Parathyroid adenoma (tissue), 2 donors: ENCODE measurements at regions not wholly inside any gene's neighbourhood (a gene's known extent, or its start where the extent isn't known, plus 50 kb on each side); places are given as distances from the start of the nearest gene placed in this dataset.

Experiments used
- H2AFZ ChIP-seq: fragments of 300-600 bp; sonication (generic); one replicate; pipeline ENCODE4 v1.7.0; 2017; ENCODE audit warnings: antibody characterized with exemption, mild to moderate bottlenecking
- H3K27ac ChIP-seq: fragments of 300-600 bp; sonication (generic); one replicate; pipeline ENCODE4 v1.7.0; 2017
- H3K27me3 ChIP-seq: fragments of 300-600 bp; sonication (generic); one replicate; pipeline ENCODE4 v1.7.0; 2017; ENCODE audit warnings: low read length; ENCODE audit not compliant: control insufficient read depth, insufficient read depth
- H3K36me3 ChIP-seq: fragments of 300-600 bp; sonication (generic); one replicate; pipeline ENCODE4 v1.7.0; 2017; ENCODE audit warnings: low read length; ENCODE audit not compliant: control insufficient read depth, insufficient read depth
- H3K4me1 ChIP-seq: fragments of 300-600 bp; sonication (generic); one replicate; pipeline ENCODE4 v1.7.0; 2017; ENCODE audit warnings: control low read depth
- H3K4me2 ChIP-seq: fragments of 300-600 bp; sonication (generic); one replicate; pipeline ENCODE4 v1.7.0; 2017; ENCODE audit warnings: low read length
- H3K4me3 ChIP-seq: fragments of 300-600 bp; sonication (generic); one replicate; pipeline ENCODE4 v1.7.0; 2017; ENCODE audit warnings: low read depth, low read length
- H3K79me2 ChIP-seq: fragments of 300-600 bp; sonication (generic); one replicate; pipeline ENCODE4 v1.7.0; 2017; ENCODE audit warnings: control low read depth
- H3K9ac ChIP-seq: fragments of 300-600 bp; sonication (generic); one replicate; pipeline ENCODE4 v1.7.0; 2017; ENCODE audit warnings: mild to moderate bottlenecking
- H3K9me3 ChIP-seq: fragments of 300-600 bp; sonication (generic); one replicate; pipeline ENCODE4 v1.7.0; 2017; ENCODE audit warnings: low read length; ENCODE audit not compliant: control insufficient read depth
- TF ChIP-seq, protein P1 (sequence below): fragments of 300-600 bp; sonication (generic); IDR thresholded peaks from one replicate; pipeline ENCODE4 v1.7.0; 2017; ENCODE audit warnings: antibody characterized with exemption, mild to moderate bottlenecking
- donor health status: primary hyperparathyroidism.

DNA sequence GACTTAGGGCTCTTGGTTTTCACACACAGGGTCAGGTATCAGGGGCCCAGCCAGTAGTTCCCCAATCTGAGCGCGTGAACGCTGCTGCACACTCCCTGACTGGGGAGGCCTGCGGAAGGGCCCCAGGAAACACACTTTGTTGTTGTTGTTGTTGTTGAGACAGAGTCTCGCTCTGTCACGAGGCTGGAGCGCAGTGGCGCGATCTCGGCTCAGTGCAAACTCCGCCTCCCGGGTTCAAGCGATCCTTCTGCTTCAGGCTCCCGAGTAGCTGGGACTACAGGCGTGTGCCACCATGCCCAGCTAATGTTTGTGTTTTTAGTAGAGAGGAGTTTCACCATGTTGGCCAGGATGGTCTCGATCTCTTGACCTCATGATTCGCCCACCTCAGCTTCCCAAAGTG lies 190.4 kb upstream of the GPR12 start:
- no peak overlapping the region for H3K4me2 ChIP-seq
- H2AFZ ChIP-seq = no peak overlapping the region
- no peaks in the 10 kb centered on the region for H3K79me2 ChIP-seq
- H3K27ac ChIP-seq = no peak overlapping the region
- no peak overlapping the region for H3K9ac ChIP-seq
- no peaks in the 10 kb centered on the region for H3K4me1 ChIP-seq
- no peaks in the 10 kb centered on the region for H3K27me3 ChIP-seq
- no peaks in the 10 kb centered on the region for H3K9me3 ChIP-seq
- no peaks in the 10 kb centered on the region for H3K36me3 ChIP-seq
- TF ChIP-seq, protein P1, sequence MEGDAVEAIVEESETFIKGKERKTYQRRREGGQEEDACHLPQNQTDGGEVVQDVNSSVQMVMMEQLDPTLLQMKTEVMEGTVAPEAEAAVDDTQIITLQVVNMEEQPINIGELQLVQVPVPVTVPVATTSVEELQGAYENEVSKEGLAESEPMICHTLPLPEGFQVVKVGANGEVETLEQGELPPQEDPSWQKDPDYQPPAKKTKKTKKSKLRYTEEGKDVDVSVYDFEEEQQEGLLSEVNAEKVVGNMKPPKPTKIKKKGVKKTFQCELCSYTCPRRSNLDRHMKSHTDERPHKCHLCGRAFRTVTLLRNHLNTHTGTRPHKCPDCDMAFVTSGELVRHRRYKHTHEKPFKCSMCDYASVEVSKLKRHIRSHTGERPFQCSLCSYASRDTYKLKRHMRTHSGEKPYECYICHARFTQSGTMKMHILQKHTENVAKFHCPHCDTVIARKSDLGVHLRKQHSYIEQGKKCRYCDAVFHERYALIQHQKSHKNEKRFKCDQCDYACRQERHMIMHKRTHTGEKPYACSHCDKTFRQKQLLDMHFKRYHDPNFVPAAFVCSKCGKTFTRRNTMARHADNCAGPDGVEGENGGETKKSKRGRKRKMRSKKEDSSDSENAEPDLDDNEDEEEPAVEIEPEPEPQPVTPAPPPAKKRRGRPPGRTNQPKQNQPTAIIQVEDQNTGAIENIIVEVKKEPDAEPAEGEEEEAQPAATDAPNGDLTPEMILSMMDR = no peak
- no peak overlapping the region for H3K4me3 ChIP-seq

GRCh38 chr13:26950546-26950945 lies 190.0 kb upstream of the GPR12 start:
- Histone ChIP-seq H2AFZ (no peak overlapping the region), H3K27me3 (no peaks in the 10 kb centered on the region), H3K4me2 (no peak overlapping the region), H3K79me2 (no peaks in the 10 kb centered on the region), H3K36me3 (no peaks in the 10 kb centered on the region), H3K9ac (no peak overlapping the region), H3K4me1 (no peaks in the 10 kb centered on the region), H3K27ac (no peak overlapping the region), H3K9me3 (no peaks in the 10 kb centered on the region), H3K4me3 (no peak overlapping the region)
- TF ChIP-seq, protein P1 = no peak

GRCh38 chr13:26949701-26950502 lies 189.3 kb upstream of the GPR12 start:
- no peaks in the 10 kb centered on the region for H3K27me3 ChIP-seq
- no peaks in the 10 kb centered on the region for H3K4me1 ChIP-seq
- H3K27ac ChIP-seq = no peak overlapping the region
- H3K36me3 ChIP-seq = no peaks in the 10 kb centered on the region
- TF ChIP-seq, protein P1 = no peak
- no peak overlapping the region for H3K4me3 ChIP-seq
- no peak overlapping the region for H2AFZ ChIP-seq
- H3K79me2 ChIP-seq = no peaks in the 10 kb centered on the region
- no peak overlapping the region for H3K9ac ChIP-seq
- H3K9me3 ChIP-seq = no peaks in the 10 kb centered on the region
- no peak overlapping the region for H3K4me2 ChIP-seq

- no peak overlapping the region for H3K27ac ChIP-seq
- H3K4me3 ChIP-seq = no peak overlapping the region
- H3K9me3 ChIP-seq = no peaks in the 10 kb centered on the region
- no peak overlapping the region for H2AFZ ChIP-seq
- TF ChIP-seq, protein P1 = no peak
- no peaks in the 10 kb centered on the region for H3K36me3 ChIP-seq
- no peaks in the 10 kb centered on the region for H3K4me1 ChIP-seq
- no peaks in the 10 kb centered on the region for H3K79me2 ChIP-seq
- H3K9ac ChIP-seq = no peak overlapping the region
- no peak overlapping the region for H3K4me2 ChIP-seq
- no peaks in the 10 kb centered on the region for H3K27me3 ChIP-seq
Measured at GRCh38 chr13:26948353-26948752, 187.8 kb upstream of the GPR12 start.
